Erythroblast (primary cell): ENCODE measurements at regions not wholly inside any gene's neighbourhood (a gene's known extent, or its start where the extent isn't known, plus 50 kb on each side); places are given as distances from the start of the nearest gene placed in this dataset.

Source experiments
- GATA1 ChIP-seq: IDR thresholded peaks from 2 replicates; pipeline ENCODE4 v1.6.1; 2011; ENCODE audit warnings: low read depth, mild to moderate bottlenecking, control low read depth, low read length, moderate library complexity
- POLR2A ChIP-seq: IDR thresholded peaks from 2 replicates; pipeline ENCODE4 v1.6.1; 2011; ENCODE audit warnings: mild to moderate bottlenecking, low read length

GRCh38 chr15:39361497-39361896 is 219.4 kb upstream of the THBS1 start:
- TF ChIP-seq POLR2A (no peak), GATA1 (no peak)
